ENCODE measurements at regions not wholly inside any gene's neighbourhood (a gene's known extent, or its start where the extent isn't known, plus 50 kb on each side); places are given as distances from the start of the nearest gene placed in this dataset.

DNA sequence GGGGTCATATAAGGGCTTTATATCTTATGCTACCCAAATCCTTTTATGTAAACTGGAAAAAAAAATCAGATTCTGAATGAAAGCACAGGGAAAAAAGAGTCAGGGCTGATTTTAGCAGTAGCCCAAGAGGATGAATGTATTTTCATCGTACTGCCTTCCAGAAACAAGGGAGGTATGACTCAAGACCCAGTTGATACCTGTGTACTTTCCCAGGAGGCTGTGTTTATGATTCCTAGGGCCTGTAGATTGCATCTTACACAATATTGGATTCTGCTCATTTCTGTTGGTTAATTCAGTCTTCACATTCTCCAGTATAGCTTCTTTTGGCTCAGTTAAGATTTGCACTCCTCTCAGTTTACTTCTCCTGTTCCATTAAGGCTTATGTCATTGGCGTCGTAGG, 127.9 kb upstream of the LIMCH1 start:
- H3K9me3 Mint-ChIP-seq = no peaks in the 10 kb centered on the region
- no peaks in the 10 kb centered on the region for H3K36me3 Mint-ChIP-seq (ENCODE audit: low read depth)
- peaks cover 11% of the 10 kb centered on the region for H3K4me1 Mint-ChIP-seq (ENCODE audit: low read depth)
- H3K27me3 Mint-ChIP-seq = peaks cover 42% of the 10 kb centered on the region
- H3K4me3 Mint-ChIP-seq = no peak overlapping the region
- intact Hi-C loops (cut with micrococcal nuclease) = no loop called here
- H3K27ac Mint-ChIP-seq = no peak overlapping the region

- Mint-ChIP-seq H3K4me3 (no peak overlapping the region), H3K36me3 (ENCODE audit: low read depth) (no peaks in the 10 kb centered on the region), H3K27ac (no peak overlapping the region), H3K9me3 (no peaks in the 10 kb centered on the region), H3K27me3 (peaks cover 51% of the 10 kb centered on the region), H3K4me1 (ENCODE audit: low read depth) (peaks cover 11% of the 10 kb centered on the region)
- intact Hi-C loops (cut with micrococcal nuclease) = no loop called here
Measured at GRCh38 chr4:41413670-41414411, 124.1 kb upstream of the LIMCH1 start.

- Mint-ChIP-seq H3K9me3 (no peaks in the 10 kb centered on the region), H3K4me1 (ENCODE audit: low read depth) (peaks cover 11% of the 10 kb centered on the region), H3K27ac (no peak overlapping the region), H3K36me3 (ENCODE audit: low read depth) (no peaks in the 10 kb centered on the region), H3K27me3 (peaks cover 50% of the 10 kb centered on the region), H3K4me3 (no peak overlapping the region)
- intact Hi-C loops (cut with micrococcal nuclease) = no loop called here
Measured at GRCh38 chr4:41414412-41414779, 123.6 kb upstream of the LIMCH1 start.

GRCh38 chr4:41418444-41418843, 119.5 kb upstream of the LIMCH1 start:
- Mint-ChIP-seq H3K4me3 (no peak overlapping the region), H3K36me3 (ENCODE audit: low read depth) (no peaks in the 10 kb centered on the region), H3K9me3 (no peaks in the 10 kb centered on the region), H3K4me1 (ENCODE audit: low read depth) (peaks cover 10% of the 10 kb centered on the region), H3K27ac (no peak overlapping the region), H3K27me3 (peaks cover 32% of the 10 kb centered on the region)
- intact Hi-C loops (cut with micrococcal nuclease) = no loop called here

DNA sequence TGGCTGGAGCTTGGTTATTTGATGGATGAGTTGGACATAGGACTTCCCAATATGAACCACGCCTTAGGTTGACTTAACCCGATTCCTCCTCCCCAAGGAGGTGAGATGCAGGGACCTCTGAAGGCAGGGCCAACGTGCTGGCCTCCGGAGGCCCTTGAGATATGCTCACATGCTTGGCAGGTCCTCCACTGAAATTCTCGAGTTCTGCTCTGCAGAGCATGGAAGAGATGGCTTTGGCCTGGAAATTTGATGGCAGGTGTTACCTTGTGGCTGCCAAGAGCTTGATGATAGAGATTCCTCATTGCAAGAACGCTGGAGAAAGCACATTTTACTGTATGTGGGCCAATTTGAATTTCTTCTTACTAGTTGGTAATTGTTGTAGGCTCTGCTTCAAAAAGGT, 117.4 kb upstream of the LIMCH1 start:
- H3K4me3 Mint-ChIP-seq = no peak overlapping the region
- H3K36me3 Mint-ChIP-seq (ENCODE audit: low read depth) = no peaks in the 10 kb centered on the region
- H3K9me3 Mint-ChIP-seq = no peaks in the 10 kb centered on the region
- no peaks in the 10 kb centered on the region for H3K4me1 Mint-ChIP-seq (ENCODE audit: low read depth)
- peaks cover 28% of the 10 kb centered on the region for H3K27me3 Mint-ChIP-seq
- intact Hi-C loops (cut with micrococcal nuclease) = no loop called here
- no peak overlapping the region for H3K27ac Mint-ChIP-seq

GRCh38 chr4:41423117-41423516, 114.8 kb upstream of the LIMCH1 start:
- Mint-ChIP-seq H3K36me3 (ENCODE audit: low read depth) (no peaks in the 10 kb centered on the region), H3K27ac (no peak overlapping the region), H3K4me3 (no peak overlapping the region), H3K9me3 (no peaks in the 10 kb centered on the region), H3K27me3 (peaks cover 22% of the 10 kb centered on the region), H3K4me1 (ENCODE audit: low read depth) (no peaks in the 10 kb centered on the region)
- intact Hi-C loops (cut with micrococcal nuclease) = no loop called here

DNA sequence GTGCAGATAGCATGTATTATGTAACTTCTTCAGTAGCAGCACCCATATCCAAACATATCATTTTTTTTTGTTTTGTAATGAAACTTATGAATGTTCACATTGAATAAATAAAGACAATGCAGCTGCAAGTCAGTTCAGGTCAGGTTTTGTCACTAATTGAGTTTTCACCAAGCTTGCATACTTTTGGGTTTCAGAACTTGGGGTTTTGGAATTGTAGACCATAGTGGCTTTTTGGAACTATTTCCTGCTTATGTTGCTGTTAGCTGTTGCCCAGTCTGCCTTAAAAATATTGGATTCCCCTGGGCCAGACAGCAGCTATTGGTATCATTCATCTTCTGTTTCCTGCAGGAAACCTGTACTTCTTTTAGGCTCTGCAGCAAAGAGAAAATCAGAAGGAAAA, 113.4 kb upstream of the LIMCH1 start:
- Mint-ChIP-seq H3K9me3 (no peaks in the 10 kb centered on the region), H3K4me1 (ENCODE audit: low read depth) (no peaks in the 10 kb centered on the region), H3K27me3 (peaks cover 19% of the 10 kb centered on the region), H3K27ac (no peak overlapping the region), H3K36me3 (ENCODE audit: low read depth) (no peaks in the 10 kb centered on the region), H3K4me3 (no peak overlapping the region)
- intact Hi-C loops (cut with micrococcal nuclease) = no loop called here

DNA sequence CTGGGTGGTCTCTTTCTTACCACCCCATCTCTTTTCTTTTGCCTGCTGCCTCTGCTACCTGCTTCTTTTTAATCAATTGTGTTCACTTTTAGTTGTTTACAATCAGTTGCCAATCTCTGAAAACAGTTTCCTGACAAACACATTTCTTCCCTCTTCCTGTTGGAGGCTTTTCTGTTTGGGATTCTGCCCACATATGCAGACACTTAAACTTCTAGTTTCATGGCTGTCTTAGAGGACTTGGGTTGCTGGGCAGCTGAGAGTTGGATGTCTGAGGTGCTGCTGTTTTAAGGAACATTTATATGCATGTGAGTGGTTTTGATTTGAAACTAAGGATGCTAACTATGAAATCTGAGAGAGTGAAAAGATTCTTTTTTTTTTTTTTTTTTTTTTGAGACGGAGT, 112.3 kb upstream of the LIMCH1 start:
- H3K4me3 Mint-ChIP-seq = no peak overlapping the region
- no peaks in the 10 kb centered on the region for H3K36me3 Mint-ChIP-seq (ENCODE audit: low read depth)
- H3K9me3 Mint-ChIP-seq = no peaks in the 10 kb centered on the region
- H3K4me1 Mint-ChIP-seq (ENCODE audit: low read depth) = no peaks in the 10 kb centered on the region
- H3K27me3 Mint-ChIP-seq = peaks cover 19% of the 10 kb centered on the region
- no peak overlapping the region for H3K27ac Mint-ChIP-seq
- intact Hi-C loops (cut with micrococcal nuclease) = no loop called here

DNA sequence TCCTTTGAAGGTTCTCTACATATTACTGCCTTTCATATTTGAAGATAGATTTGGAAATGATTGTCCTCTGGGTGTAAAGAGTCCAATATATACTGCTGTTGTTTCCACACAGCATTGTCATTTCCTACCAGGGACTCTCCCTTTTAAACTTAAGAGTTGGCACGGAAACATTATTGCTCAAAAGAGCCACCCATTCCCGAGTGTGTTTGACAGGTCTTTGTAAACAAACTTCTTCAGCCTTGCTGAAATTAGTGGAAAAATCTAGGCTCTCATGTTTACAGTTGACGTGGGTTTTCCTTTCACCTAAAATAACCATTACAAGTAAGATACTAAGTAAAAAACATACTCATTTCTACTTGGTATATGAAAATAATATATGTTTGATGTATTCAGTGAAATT, 111.4 kb upstream of the LIMCH1 start:
- Mint-ChIP-seq H3K36me3 (ENCODE audit: low read depth) (no peaks in the 10 kb centered on the region), H3K27ac (no peak overlapping the region), H3K4me3 (no peak overlapping the region), H3K4me1 (ENCODE audit: low read depth) (no peaks in the 10 kb centered on the region), H3K9me3 (no peaks in the 10 kb centered on the region), H3K27me3 (peaks cover 19% of the 10 kb centered on the region)
- intact Hi-C loops (cut with micrococcal nuclease) = no loop called here

DNA sequence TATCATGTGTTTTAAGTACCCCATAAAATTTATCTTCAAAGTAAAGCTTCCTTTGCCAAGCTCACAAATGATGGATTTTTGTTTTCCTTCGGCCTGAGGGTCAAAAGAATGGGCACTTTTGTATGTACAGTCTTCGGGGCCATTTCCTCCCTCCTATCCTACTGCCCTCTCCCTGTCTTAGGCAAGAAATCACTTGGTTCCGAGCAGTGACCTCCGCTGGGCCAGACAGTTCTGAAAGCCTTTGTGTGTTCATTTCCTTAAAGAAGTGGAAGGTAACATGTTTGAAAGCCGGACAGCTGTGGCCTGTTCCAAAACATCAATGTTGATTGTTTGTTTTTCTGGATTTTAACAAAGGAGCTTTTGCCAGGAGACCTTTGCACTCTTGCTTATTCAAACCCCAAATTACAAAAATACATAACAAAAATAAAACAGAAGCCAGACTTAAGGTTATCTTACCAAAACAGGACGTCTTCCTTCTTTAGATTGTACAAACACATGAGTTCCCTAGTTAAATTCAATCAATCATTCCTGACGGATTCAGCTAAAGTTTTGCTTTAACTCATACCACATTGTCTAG, 110.6 kb upstream of the LIMCH1 start:
- peaks cover 19% of the 10 kb centered on the region for H3K27me3 Mint-ChIP-seq
- peaks cover 4% of the 10 kb centered on the region for H3K4me1 Mint-ChIP-seq (ENCODE audit: low read depth)
- no peak overlapping the region for H3K27ac Mint-ChIP-seq
- no peak overlapping the region for H3K4me3 Mint-ChIP-seq
- intact Hi-C loops (cut with micrococcal nuclease) = no loop called here
- no peaks in the 10 kb centered on the region for H3K36me3 Mint-ChIP-seq (ENCODE audit: low read depth)
- no peaks in the 10 kb centered on the region for H3K9me3 Mint-ChIP-seq

- peaks cover 15% of the 10 kb centered on the region for H3K27me3 Mint-ChIP-seq
Measured at GRCh38 chr4:41427931-41428600, 109.9 kb upstream of the LIMCH1 start.

DNA sequence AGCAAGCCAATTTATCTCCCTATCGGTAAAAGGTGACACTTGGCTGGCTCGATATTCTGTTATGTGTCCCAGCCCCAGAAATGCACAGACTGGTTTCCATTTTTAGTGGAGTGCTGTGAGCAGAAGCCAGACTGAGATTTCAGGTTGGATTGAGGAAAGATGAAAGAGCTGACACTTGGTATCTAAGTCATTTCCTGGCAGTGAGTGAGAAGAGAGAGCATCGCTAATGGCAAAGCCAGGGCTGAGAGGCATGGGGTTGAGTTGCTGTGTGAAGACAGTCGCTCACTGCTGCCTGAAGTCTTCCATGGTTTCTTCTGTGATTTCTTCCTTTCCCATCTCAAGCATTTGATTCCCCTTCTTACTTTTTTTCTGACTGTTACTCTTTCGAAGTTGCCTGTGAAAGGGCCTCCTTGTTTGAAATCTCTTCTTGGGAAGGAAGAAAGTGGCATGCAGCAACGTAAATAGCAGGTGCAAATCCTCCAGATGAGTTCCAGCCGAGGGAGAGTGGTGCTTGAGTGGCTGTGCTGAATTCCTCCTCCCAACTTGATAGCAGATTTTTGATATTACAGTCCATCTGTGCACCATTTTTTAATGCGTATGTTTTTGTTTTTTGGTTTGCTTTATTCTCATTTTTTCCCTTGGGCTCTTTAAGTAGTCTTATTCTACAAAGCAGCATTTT, 109.2 kb upstream of the LIMCH1 start:
- Mint-ChIP-seq H3K27ac (no peak overlapping the region), H3K4me1 (ENCODE audit: low read depth) (peaks cover 18% of the 10 kb centered on the region), H3K9me3 (no peaks in the 10 kb centered on the region), H3K27me3 (peaks cover 10% of the 10 kb centered on the region), H3K36me3 (ENCODE audit: low read depth) (no peaks in the 10 kb centered on the region), H3K4me3 (no peak overlapping the region)
- intact Hi-C loops (cut with micrococcal nuclease) = no loop called here

More at GRCh38 chr4:41427931-41428600, 109.9 kb upstream of the LIMCH1 start:
- H3K4me3 Mint-ChIP-seq = no peak overlapping the region
- no peaks in the 10 kb centered on the region for H3K36me3 Mint-ChIP-seq (ENCODE audit: low read depth)
- no peaks in the 10 kb centered on the region for H3K9me3 Mint-ChIP-seq
- intact Hi-C loops (cut with micrococcal nuclease) = no loop called here
- peaks cover 11% of the 10 kb centered on the region for H3K4me1 Mint-ChIP-seq (ENCODE audit: low read depth)
- no peak overlapping the region for H3K27ac Mint-ChIP-seq

DNA sequence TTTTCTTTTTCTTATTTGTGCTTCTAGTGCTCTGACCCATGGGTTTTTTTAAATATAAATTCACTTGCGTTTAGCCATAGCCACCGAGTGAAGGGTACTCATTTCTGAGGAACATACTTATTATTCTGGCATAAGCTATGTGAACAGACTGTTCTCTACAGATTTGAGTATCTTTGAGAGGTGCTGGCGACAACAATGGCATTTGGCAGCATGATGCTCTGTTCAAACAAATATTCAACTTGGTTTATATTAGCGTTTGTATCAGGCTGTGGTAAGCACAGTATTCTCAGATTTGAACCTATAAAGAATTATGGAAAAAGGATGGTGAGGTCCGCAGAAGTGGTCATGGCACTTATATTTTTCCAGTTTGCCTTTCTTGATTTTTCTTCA, 108.7 kb upstream of the LIMCH1 start:
- H3K9me3 Mint-ChIP-seq = no peaks in the 10 kb centered on the region
- intact Hi-C loops (cut with micrococcal nuclease) = no loop called here
- H3K27me3 Mint-ChIP-seq = peaks cover 8% of the 10 kb centered on the region
- H3K4me3 Mint-ChIP-seq = no peak overlapping the region
- H3K36me3 Mint-ChIP-seq (ENCODE audit: low read depth) = no peaks in the 10 kb centered on the region
- H3K27ac Mint-ChIP-seq = no peak overlapping the region
- peaks cover 22% of the 10 kb centered on the region for H3K4me1 Mint-ChIP-seq (ENCODE audit: low read depth)

- Mint-ChIP-seq H3K36me3 (ENCODE audit: low read depth) (no peaks in the 10 kb centered on the region), H3K4me1 (ENCODE audit: low read depth) (peaks cover 22% of the 10 kb centered on the region), H3K27me3 (peaks cover 1% of the 10 kb centered on the region), H3K9me3 (no peaks in the 10 kb centered on the region), H3K4me3 (no peak overlapping the region), H3K27ac (no peak overlapping the region)
- intact Hi-C loops (cut with micrococcal nuclease) = no loop called here
Measured at GRCh38 chr4:41430792-41431191, 107.2 kb upstream of the LIMCH1 start.

All from dendritic cell treated with granulocyte-macrophage colony-stimulating factor and Interleukin-4, amounts not matched to agents 40 ng/mL and 50 ng/mL, for 4 days (primary cell).